HepG2 (cell line): ENCODE measurements at regions not wholly inside any gene's neighbourhood (a gene's known extent, or its start where the extent isn't known, plus 50 kb on each side); places are given as distances from the start of the nearest gene placed in this dataset.

Experiments
- ATAC-seq: fragments of 200-7000 bp; cut with Tn5 transposase; 3 replicates; pipeline ENCODE4 v1.9.1; 2020; ENCODE audit warnings: mild to moderate bottlenecking, moderate library complexity
- BruUV-seq: library from RNA; stranded (reverse); fragments of 400-500 nt; replicated peaks from 2 replicates; lab custom pipeline; 2021; lab: Mats Ljungman, UMichigan
- CTCF ChIA-PET: fragments of 300-600 bp; formaldehyde crosslinking; extraction: SDS; loops from one replicate; lab custom pipeline; 2021; ENCODE audit warnings: low total read pairs, inconsistent platforms, low intra/inter-chr PET ratio; lab: Yijun Ruan, JAX
- POLR2A ChIA-PET: fragments of 350-600 bp; sonication (Branson Sonifier 250); formaldehyde crosslinking; loops from one replicate; lab custom pipeline; 2020; ENCODE audit warnings: antibody characterized with exemption, inconsistent platforms; lab: Yijun Ruan, JAX
- DNase-seq: peaks from one replicate; pipeline ENCODE4 v3.0.0-alpha.2; 2015; ENCODE audit warnings: low spot score
- FAIRE-seq: peaks from 3 replicates; lab custom pipeline; 2011; peaks lifted over from hg19 to GRCh38; lab: Jason Lieb, UNC
- H2AFZ ChIP-seq: one replicate; pipeline ENCODE4 v1.6.1; 2011; ENCODE audit warnings: low read length, inconsistent platforms
- H3K27ac ChIP-seq: fragments of 300-600 bp; 3 replicates; pipeline ENCODE4 v1.8.0; 2011; ENCODE audit warnings: mixed run types, mild to moderate bottlenecking, mixed read lengths, low read length, inconsistent platforms; ENCODE audit not compliant: insufficient read depth; ENCODE audit errors: extremely low read length
- H3K27me3 ChIP-seq, 2 experiments: fragments of 200-600 bp in 1 of 2; 2 replicates in 1 of 2; 3 replicates in 1 of 2; pipeline versions ENCODE4 v1.6.0 to v1.8.0; 2011; ENCODE audit warnings: low read length in 2 of 2, mild to moderate bottlenecking in 2 of 2, moderate library complexity in 2 of 2, inconsistent platforms in 1 of 2; ENCODE audit not compliant: insufficient read depth in 2 of 2, control insufficient read depth in 1 of 2
- H3K36me3 ChIP-seq, 2 experiments: fragments of 200-600 bp in 1 of 2; replicated peaks in 1 of 2; 2 replicates in 1 of 2; 3 replicates in 1 of 2; pipeline versions ENCODE4 v1.5.1 to v1.8.0; 2011; ENCODE audit warnings: low read length in 2 of 2, inconsistent platforms in 1 of 2; ENCODE audit not compliant: insufficient read depth in 2 of 2, control insufficient read depth in 1 of 2
- H3K4me1 ChIP-seq: 2 replicates; pipeline ENCODE4 v1.5.1; 2012; ENCODE audit warnings: low read length, inconsistent platforms; ENCODE audit not compliant: insufficient read depth
- H3K4me2 ChIP-seq: 2 replicates; pipeline ENCODE4 v1.6.0; 2011; ENCODE audit warnings: low read depth, low read length, inconsistent platforms
- H3K4me3 ChIP-seq, 3 experiments: fragments of 200-600 bp in 1 of 3; sonication (generic), shearing (Covaris generic) in 1 of 3; replicated peaks in 1 of 3; 2 replicates each; pipeline ENCODE4 v1.5.1; 2011 to 2016; ENCODE audit warnings: low read length in 3 of 3, inconsistent platforms in 2 of 3, low read depth in 2 of 3, mild to moderate bottlenecking in 2 of 3, control low read depth in 1 of 3, mixed read lengths in 1 of 3; ENCODE audit not compliant: insufficient read depth in 1 of 3
- H3K79me2 ChIP-seq: one replicate; pipeline ENCODE4 v1.6.1; 2011; ENCODE audit warnings: low read length, inconsistent platforms; ENCODE audit not compliant: insufficient read depth
- H3K9ac ChIP-seq: 2 replicates; pipeline ENCODE4 v1.6.0; 2011; ENCODE audit warnings: mild to moderate bottlenecking, low read depth, low read length, inconsistent platforms; ENCODE audit not compliant: insufficient read depth
- H3K9me3 ChIP-seq: 2 replicates; pipeline ENCODE4 v1.5.1; 2012; ENCODE audit warnings: mild to moderate bottlenecking, low read length
- H4K20me1 ChIP-seq: 2 replicates; pipeline ENCODE4 v1.6.0; 2011; ENCODE audit warnings: inconsistent platforms, mild to moderate bottlenecking, low read length, moderate library complexity; ENCODE audit not compliant: insufficient read depth
- ATM ChIP-seq: fragments of 450-650 bp; IDR thresholded peaks from 2 replicates; pipeline ENCODE4 v1.7.1; 2017; ENCODE audit warnings: mild to moderate bottlenecking, borderline replicate concordance
- CREB1 ChIP-seq, 2 experiments: fragments of 450-650 bp in 1 of 2; IDR thresholded peaks; 2 replicates each; pipeline ENCODE4 v1.6.1; 2016 to 2017; ENCODE audit warnings: control low read depth in 1 of 2, mild to moderate bottlenecking in 1 of 2, missing compliant biosample characterization in 1 of 2, missing genetic modification characterization in 1 of 2
- CTCF ChIP-seq: sonication (generic); formaldehyde crosslinking; IDR thresholded peaks from 2 replicates; pipeline ENCODE4 v1.5.0; 2020; ENCODE audit warnings: mild to moderate bottlenecking, missing genetic modification reagents, moderate library complexity
- IKZF1 ChIP-seq: fragments of 450-650 bp; IDR thresholded peaks from 2 replicates; pipeline ENCODE4 v1.7.1; 2016
- IRF2 ChIP-seq: IDR thresholded peaks from 2 replicates; pipeline ENCODE4 v1.6.1; 2018; ENCODE audit warnings: missing genetic modification reagents, missing compliant biosample characterization
- JUNB ChIP-seq: sonication (generic); formaldehyde crosslinking; IDR thresholded peaks from 2 replicates; pipeline ENCODE4 v1.8.0; 2022; ENCODE audit warnings: missing genetic modification reagents, mild to moderate bottlenecking, borderline replicate concordance
- MAF1 ChIP-seq: sonication (generic); formaldehyde crosslinking; IDR thresholded peaks from 2 replicates; pipeline ENCODE4 v1.5.0; 2020; ENCODE audit warnings: missing genetic modification reagents, borderline replicate concordance
- ONECUT2 ChIP-seq: sonication (generic); formaldehyde crosslinking; IDR thresholded peaks from 2 replicates; pipeline ENCODE4 v1.4.0; 2020; ENCODE audit warnings: missing genetic modification reagents
- PHB2 ChIP-seq: fragments of 450-650 bp; IDR thresholded peaks from 2 replicates; pipeline ENCODE4 v1.6.1; 2018; ENCODE audit not compliant: partially characterized antibody
- PREB ChIP-seq: sonication (generic); formaldehyde crosslinking; IDR thresholded peaks from 2 replicates; pipeline ENCODE4 v1.4.0; 2020; ENCODE audit warnings: missing genetic modification reagents
- RXRB ChIP-seq: IDR thresholded peaks from 2 replicates; pipeline ENCODE4 v1.6.1; 2016; ENCODE audit warnings: borderline replicate concordance, missing genetic modification reagents, missing compliant biosample characterization
- SP140L ChIP-seq: sonication (generic); formaldehyde crosslinking; IDR thresholded peaks from 2 replicates; pipeline ENCODE4 v1.4.0; 2020; ENCODE audit warnings: missing genetic modification reagents, borderline replicate concordance
- ZNF33B ChIP-seq: sonication (generic); formaldehyde crosslinking; IDR thresholded peaks from 2 replicates; pipeline ENCODE4 v1.5.1; 2020; ENCODE audit warnings: mild to moderate bottlenecking, missing genetic modification reagents
- ZNF430 ChIP-seq: sonication (generic); formaldehyde crosslinking; IDR thresholded peaks from 2 replicates; pipeline ENCODE4 v1.9.0; 2021; ENCODE audit warnings: mild to moderate bottlenecking, missing genetic modification reagents
- in situ Hi-C: cut with HindIII; loops from 2 replicates; pipeline ENCODE4 v1.10.0; 2017; ENCODE audit warnings: low pct_unique_long_range_greater_than_20kb; ENCODE audit not compliant: extremely low pct_ligation_motif_present
- intact Hi-C: fragments of 100-400 bp; cut with micrococcal nuclease; formaldehyde crosslinking; loops from one replicate; pipeline ENCODE4 v1.10.0; 2022; ENCODE audit not compliant: unreplicated experiment
- TF ChIP-seq, protein P1 (sequence below): sonication (generic); formaldehyde crosslinking; IDR thresholded peaks from 2 replicates; pipeline ENCODE4 v1.5.1; 2020; ENCODE audit warnings: missing genetic modification reagents, mild to moderate bottlenecking, borderline replicate concordance
- TF ChIP-seq, protein P2 (sequence below): sonication (generic); formaldehyde crosslinking; IDR thresholded peaks from 2 replicates; pipeline ENCODE4 v1.8.0; 2022; ENCODE audit warnings: missing genetic modification reagents, mild to moderate bottlenecking, borderline replicate concordance

DNA sequence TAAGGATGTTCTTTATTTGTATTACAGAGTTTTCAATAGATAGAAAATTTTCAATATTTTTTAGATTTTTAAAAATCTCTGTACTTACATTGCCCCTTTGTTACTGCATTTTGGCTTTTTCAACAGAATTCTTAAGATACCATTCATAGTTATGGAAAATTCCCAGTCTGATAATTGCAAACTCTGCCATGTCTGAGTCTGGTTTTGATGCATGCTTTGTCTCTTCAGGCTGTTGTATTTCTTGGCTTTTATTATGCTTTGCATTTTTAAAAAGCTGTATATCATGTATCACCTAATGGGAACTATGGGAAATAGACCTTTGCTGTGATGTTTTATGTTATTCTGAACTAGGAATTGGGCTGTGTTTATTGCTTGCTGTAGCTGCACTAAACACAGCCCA lies 898.9 kb upstream of the ADGRB3 start:
- Histone ChIP-seq H3K36me3 (no peaks in the 10 kb centered on the region), H3K4me1 (no peaks in the 10 kb centered on the region), H3K9ac (no peak overlapping the region), H3K79me2 (no peaks in the 10 kb centered on the region), H4K20me1 (no peaks in the 10 kb centered on the region), H3K27me3 (no peaks in the 10 kb centered on the region), H2AFZ (no peak overlapping the region), H3K27ac (no peak overlapping the region), H3K4me2 (no peak overlapping the region), H3K9me3 (peaks cover 14% of the 10 kb centered on the region), H3K4me3 (no peak overlapping the region)
- FAIRE-seq = no peak
- no peak for ATAC-seq
- no TSS peak for BruUV-seq
- intact Hi-C loops (no loop called here), in situ Hi-C loops (no loop called here)
- no peak for DNase-seq
- ChIA-PET CTCF (no interaction called here), POLR2A (no interaction called here)
- TF ChIP-seq JUNB (CRISPR knock-in tag) = no peak
- no peak for TF ChIP-seq SP140L (CRISPR knock-in tag)
- TF ChIP-seq ONECUT2 = no peak
- TF ChIP-seq IKZF1 = no peak
- TF ChIP-seq, protein P1, sequence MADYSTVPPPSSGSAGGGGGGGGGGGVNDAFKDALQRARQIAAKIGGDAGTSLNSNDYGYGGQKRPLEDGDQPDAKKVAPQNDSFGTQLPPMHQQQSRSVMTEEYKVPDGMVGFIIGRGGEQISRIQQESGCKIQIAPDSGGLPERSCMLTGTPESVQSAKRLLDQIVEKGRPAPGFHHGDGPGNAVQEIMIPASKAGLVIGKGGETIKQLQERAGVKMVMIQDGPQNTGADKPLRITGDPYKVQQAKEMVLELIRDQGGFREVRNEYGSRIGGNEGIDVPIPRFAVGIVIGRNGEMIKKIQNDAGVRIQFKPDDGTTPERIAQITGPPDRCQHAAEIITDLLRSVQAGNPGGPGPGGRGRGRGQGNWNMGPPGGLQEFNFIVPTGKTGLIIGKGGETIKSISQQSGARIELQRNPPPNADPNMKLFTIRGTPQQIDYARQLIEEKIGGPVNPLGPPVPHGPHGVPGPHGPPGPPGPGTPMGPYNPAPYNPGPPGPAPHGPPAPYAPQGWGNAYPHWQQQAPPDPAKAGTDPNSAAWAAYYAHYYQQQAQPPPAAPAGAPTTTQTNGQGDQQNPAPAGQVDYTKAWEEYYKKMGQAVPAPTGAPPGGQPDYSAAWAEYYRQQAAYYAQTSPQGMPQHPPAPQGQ (CRISPR knock-in tag) = no peak
- TF ChIP-seq ZNF430 (CRISPR knock-in tag) = no peak
- TF ChIP-seq ZNF33B (CRISPR knock-in tag) = no peak
- no peak for TF ChIP-seq IRF2 (CRISPR knock-in tag)
- TF ChIP-seq RXRB (CRISPR knock-in tag) = no peak
- no peak for TF ChIP-seq PHB2
- TF ChIP-seq PREB (CRISPR knock-in tag) = no peak
- TF ChIP-seq, protein P2, sequence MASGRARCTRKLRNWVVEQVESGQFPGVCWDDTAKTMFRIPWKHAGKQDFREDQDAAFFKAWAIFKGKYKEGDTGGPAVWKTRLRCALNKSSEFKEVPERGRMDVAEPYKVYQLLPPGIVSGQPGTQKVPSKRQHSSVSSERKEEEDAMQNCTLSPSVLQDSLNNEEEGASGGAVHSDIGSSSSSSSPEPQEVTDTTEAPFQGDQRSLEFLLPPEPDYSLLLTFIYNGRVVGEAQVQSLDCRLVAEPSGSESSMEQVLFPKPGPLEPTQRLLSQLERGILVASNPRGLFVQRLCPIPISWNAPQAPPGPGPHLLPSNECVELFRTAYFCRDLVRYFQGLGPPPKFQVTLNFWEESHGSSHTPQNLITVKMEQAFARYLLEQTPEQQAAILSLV (CRISPR knock-in tag) = no peak
- no peak for TF ChIP-seq ATM
- TF ChIP-seq CTCF (CRISPR knock-in tag) = no peak
- TF ChIP-seq CREB1 (IDR thresholded peaks at IDR 0.05) = no peak
- no peak for TF ChIP-seq CREB1 (CRISPR knock-in tag; IDR thresholded peaks at IDR 0.05)
- no peak for TF ChIP-seq MAF1 (CRISPR knock-in tag)
